IMR-90 (cell line): ENCODE measurements at regions not wholly inside any gene's neighbourhood (a gene's known extent, or its start where the extent isn't known, plus 50 kb on each side); places are given as distances from the start of the nearest gene placed in this dataset.

Experiments
- ATAC-seq: fragments of 200-7000 bp; cut with Tn5 transposase; 2 replicates; pipeline ENCODE4 v1.9.1; 2020; ENCODE audit warnings: low read depth, mild to moderate bottlenecking, moderate library complexity
- BruUV-seq: library from RNA; stranded (reverse); fragments of 400-500 nt; replicated peaks from 2 replicates; lab custom pipeline; 2021; lab: Mats Ljungman, UMichigan
- CTCF ChIA-PET: fragments of 300-600 bp; formaldehyde crosslinking; extraction: SDS; loops from one replicate; lab custom pipeline; 2021; ENCODE audit warnings: antibody characterized with exemption; lab: Yijun Ruan, JAX
- POLR2A ChIA-PET: fragments of 300-600 bp; sonication (Branson Sonifier 250); formaldehyde crosslinking; loops from one replicate; lab custom pipeline; 2022; ENCODE audit warnings: antibody characterized with exemption; ENCODE audit not compliant: unreplicated experiment; lab: Charles Lee
- DNase-seq: peaks from one replicate; pipeline ENCODE4 v3.0.0; 2013
- H2AFZ ChIP-seq: replicated peaks from 2 replicates; pipeline ENCODE3; 2013; ENCODE audit warnings: low read length, mild to moderate bottlenecking; ENCODE audit not compliant: poor library complexity
- H2AK5ac ChIP-seq: 2 replicates; pipeline ENCODE4 v1.6.1; 2013; ENCODE audit warnings: low read depth, low read length, inconsistent platforms
- H2AK9ac ChIP-seq: replicated peaks from 2 replicates; pipeline ENCODE3; 2013; ENCODE audit warnings: mild to moderate bottlenecking, low read depth, low read length, moderate library complexity; ENCODE audit not compliant: poor library complexity
- H2BK120ac ChIP-seq: 2 replicates; pipeline ENCODE4 v1.6.1; 2013; ENCODE audit warnings: low read depth, low read length, inconsistent platforms
- H2BK15ac ChIP-seq: 3 replicates; pipeline ENCODE4 v1.6.1; 2013; ENCODE audit warnings: low read depth, low read length, inconsistent platforms
- H2BK20ac ChIP-seq: 2 replicates; pipeline ENCODE4 v1.6.1; 2013; ENCODE audit warnings: low read depth, mild to moderate bottlenecking, inconsistent platforms, low read length, moderate library complexity
- H2BK5ac ChIP-seq: 2 replicates; pipeline ENCODE4 v1.6.1; 2013; ENCODE audit warnings: mild to moderate bottlenecking, low read depth, low read length, inconsistent platforms; ENCODE audit not compliant: poor library complexity, severe bottlenecking
- H3K14ac ChIP-seq: replicated peaks from 2 replicates; pipeline ENCODE4 v1.6.1; 2013; ENCODE audit warnings: low read depth, low read length, inconsistent platforms
- H3K18ac ChIP-seq: 2 replicates; pipeline ENCODE4 v1.6.1; 2013; ENCODE audit warnings: low read depth, low read length, control low read depth
- H3K23ac ChIP-seq: 2 replicates; pipeline ENCODE4 v1.6.1; 2013; ENCODE audit warnings: low read depth, low read length, inconsistent platforms
- H3K27ac ChIP-seq: 2 replicates; pipeline ENCODE4 v1.5.1; 2013; ENCODE audit warnings: mild to moderate bottlenecking, control low read depth, low read length; ENCODE audit not compliant: insufficient read depth
- H3K27me3 ChIP-seq: 2 replicates; pipeline ENCODE4 v1.6.1; 2013; ENCODE audit warnings: low read length; ENCODE audit not compliant: control insufficient read depth, insufficient read depth
- H3K36me3 ChIP-seq: 2 replicates; pipeline ENCODE4 v1.6.1; 2013; ENCODE audit warnings: low read length, mixed read lengths; ENCODE audit not compliant: control insufficient read depth, insufficient read depth
- H3K4ac ChIP-seq: 2 replicates; pipeline ENCODE4 v1.6.1; 2013; ENCODE audit warnings: low read depth, low read length, inconsistent platforms
- H3K4me1 ChIP-seq: 2 replicates; pipeline ENCODE4 v1.6.1; 2013; ENCODE audit warnings: low read length, mixed read lengths; ENCODE audit not compliant: control insufficient read depth, insufficient read depth
- H3K4me2 ChIP-seq: 2 replicates; pipeline ENCODE4 v1.6.1; 2013; ENCODE audit warnings: low read depth, mild to moderate bottlenecking, control low read depth, low read length, moderate library complexity
- H3K4me3 ChIP-seq: 2 replicates; pipeline ENCODE4 v1.5.1; 2013; ENCODE audit warnings: low read depth, mild to moderate bottlenecking, control low read depth, low read length, moderate library complexity; ENCODE audit not compliant: insufficient read depth
- H3K56ac ChIP-seq: 2 replicates; pipeline ENCODE4 v1.6.1; 2013; ENCODE audit warnings: low read length, inconsistent platforms; ENCODE audit not compliant: insufficient read depth; ENCODE audit errors: extremely low read depth
- H3K79me1 ChIP-seq, 2 experiments: 2 replicates each; pipeline ENCODE4 v1.6.1; 2013; ENCODE audit warnings: low read length in 2 of 2, inconsistent platforms in 1 of 2, low read depth in 1 of 2
- H3K9ac ChIP-seq: 2 replicates; pipeline ENCODE4 v1.6.1; 2013; ENCODE audit warnings: low read depth, low read length, control low read depth
- H3K9me1 ChIP-seq: 2 replicates; pipeline ENCODE4 v1.6.1; 2013; ENCODE audit warnings: low read length, inconsistent platforms; ENCODE audit not compliant: insufficient read depth
- H3K9me3 ChIP-seq: 2 replicates; pipeline ENCODE4 v1.6.1; 2013; ENCODE audit warnings: low read length; ENCODE audit not compliant: control insufficient read depth, insufficient read depth
- H4K20me1 ChIP-seq: 2 replicates; pipeline ENCODE4 v1.6.1; 2013; ENCODE audit warnings: low read length, inconsistent platforms; ENCODE audit not compliant: insufficient read depth
- H4K5ac ChIP-seq: 2 replicates; pipeline ENCODE4 v1.6.1; 2013; ENCODE audit warnings: mild to moderate bottlenecking, low read depth, low read length, control low read depth
- H4K8ac ChIP-seq, 2 experiments: 2 replicates each; pipeline ENCODE4 v1.6.1; 2013; ENCODE audit warnings: low read depth in 2 of 2, low read length in 2 of 2, control low read depth in 1 of 2, inconsistent platforms in 1 of 2
- H4K91ac ChIP-seq: 2 replicates; pipeline ENCODE4 v1.6.1; 2013; ENCODE audit warnings: low read depth, low read length, inconsistent platforms; ENCODE audit not compliant: insufficient read depth
- BHLHE40 ChIP-seq: fragments of 150-350 bp; IDR thresholded peaks from 2 replicates; pipeline ENCODE4 v1.6.1; 2016; ENCODE audit warnings: mild to moderate bottlenecking, low read depth, low read length
- CEBPB ChIP-seq: IDR thresholded peaks from 2 replicates; pipeline ENCODE4 v1.6.1; 2012; ENCODE audit warnings: low read depth, low read length, improper control_type of control experiment
- CHD1 ChIP-seq: IDR thresholded peaks from 2 replicates; pipeline ENCODE4 v1.6.1; 2012; ENCODE audit warnings: low read depth, low read length, improper control_type of control experiment
- CTCF ChIP-seq: conservative IDR thresholded peaks from 2 replicates; pipeline ENCODE4 v1.5.1; 2012; ENCODE audit warnings: mild to moderate bottlenecking, low read depth, low read length, improper control_type of control experiment
- ELK1 ChIP-seq: fragments of 150-350 bp; IDR thresholded peaks from 2 replicates; pipeline ENCODE4 v1.6.1; 2016; ENCODE audit warnings: low read depth, mild to moderate bottlenecking, low read length, moderate library complexity, borderline replicate concordance
- FOS ChIP-seq: fragments of 150-350 bp; IDR thresholded peaks from 2 replicates; pipeline ENCODE4 v1.6.1; 2016; ENCODE audit warnings: low read depth, low read length
- MAFK ChIP-seq: IDR thresholded peaks from 2 replicates; pipeline ENCODE4 v1.6.1; 2012; ENCODE audit warnings: low read depth, low read length, improper control_type of control experiment
- MAZ ChIP-seq: IDR thresholded peaks from 2 replicates; pipeline ENCODE4 v1.6.1; 2012; ENCODE audit warnings: low read depth, mild to moderate bottlenecking, low read length, improper control_type of control experiment, moderate library complexity, borderline replicate concordance
- MXI1 ChIP-seq: IDR thresholded peaks from 2 replicates; pipeline ENCODE4 v1.6.1; 2012; ENCODE audit warnings: low read depth, mild to moderate bottlenecking, low read length, moderate library complexity, borderline replicate concordance
- NFE2L2 ChIP-seq: fragments of 150-350 bp; IDR thresholded peaks from 2 replicates; pipeline ENCODE4 v1.6.1; 2016; ENCODE audit warnings: low read depth, mild to moderate bottlenecking, low read length
- POLR2A ChIP-seq: IDR thresholded peaks from 2 replicates; pipeline ENCODE4 v1.6.1; 2012; ENCODE audit warnings: mild to moderate bottlenecking, low read depth, low read length
- RCOR1 ChIP-seq: IDR thresholded peaks from 2 replicates; pipeline ENCODE4 v1.6.1; 2012; ENCODE audit warnings: mild to moderate bottlenecking, low read length, improper control_type of control experiment; ENCODE audit not compliant: insufficient replicate concordance
- RFX5 ChIP-seq: IDR thresholded peaks from 2 replicates; pipeline ENCODE4 v1.8.0; 2012; ENCODE audit warnings: low read depth, mild to moderate bottlenecking, low read length, moderate library complexity
- SMC3 ChIP-seq: fragments of 150-350 bp; IDR thresholded peaks from 2 replicates; pipeline ENCODE4 v1.6.1; 2016; ENCODE audit warnings: low read depth, mild to moderate bottlenecking, antibody characterized with exemption, low read length, moderate library complexity
- USF2 ChIP-seq: fragments of 150-350 bp; IDR thresholded peaks from 2 replicates; pipeline ENCODE4 v1.6.1; 2017; ENCODE audit warnings: mild to moderate bottlenecking, antibody characterized with exemption, low read length, low read depth
- WGBS, 2 experiments: methylation state at CpG; one replicate each; pipeline versions ENCODE4 v1.1.5 to v1.1.7; 2013; ENCODE audit warnings: missing lambda C conversion rate in 2 of 2; ENCODE audit not compliant: insufficient read length in 1 of 2; ENCODE audit errors: extremely low coverage in 2 of 2; 5-methylcytosine and 5-hydroxymethylcytosine counted together
- dilution Hi-C: fragments of 300-500 bp; cut with HindIII; formaldehyde crosslinking; loops from one replicate; pipeline ENCODE4 v1.14.3; 2018; ENCODE audit warnings: low sequenced_read_pairs; ENCODE audit not compliant: unreplicated experiment
- in situ Hi-C: fragments of 300-500 bp; cut with MboI; formaldehyde crosslinking; loops from 3 replicates; pipeline ENCODE4 v1.14.3; 2019; ENCODE audit warnings: low sequenced_read_pairs, inconsistent platforms, mixed read lengths
- intact Hi-C: fragments of 100-400 bp; cut with micrococcal nuclease; formaldehyde crosslinking; loops from 2 replicates; pipeline ENCODE4 v1.10.0; 2022

GRCh38 chr18:73220663-73221062 is 352.9 kb upstream of the NETO1 start:
- CTCF ChIA-PET, result no interaction called here
- H3K4me2 ChIP-seq, result no peak overlapping the region
- H3K4me1 ChIP-seq, result no peaks in the 10 kb centered on the region
- no peaks in the 10 kb centered on the region for H3K36me3 ChIP-seq
- POLR2A ChIA-PET, result no interaction called here
- no peak for TF ChIP-seq ELK1
- TF ChIP-seq RFX5, result no peak
- no peak for TF ChIP-seq USF2
- TF ChIP-seq MXI1, result no peak
- TF ChIP-seq BHLHE40, result no peak
- no peak for TF ChIP-seq MAZ
- TF ChIP-seq MAFK, result no peak
- TF ChIP-seq NFE2L2, result no peak
- no peak for TF ChIP-seq CEBPB
- no peak for TF ChIP-seq CTCF
- no peak for TF ChIP-seq FOS
- TF ChIP-seq POLR2A, result no peak
- TF ChIP-seq RCOR1, result no peak
- no peak for TF ChIP-seq SMC3
- no peak for TF ChIP-seq CHD1
- no peak overlapping the region for H3K27ac ChIP-seq
- H4K5ac ChIP-seq, result no peak overlapping the region
- H3K27me3 ChIP-seq, result no peaks in the 10 kb centered on the region
- no peak overlapping the region for H2BK5ac ChIP-seq
- in situ Hi-C loops (no loop called here), intact Hi-C loops (no loop called here), dilution Hi-C loops (no loop called here)
- no peaks in the 10 kb centered on the region for H3K79me1 ChIP-seq
- H2BK15ac ChIP-seq, result no peak overlapping the region
- H3K9ac ChIP-seq, result no peak overlapping the region
- no TSS peak for BruUV-seq
- WGBS, 2 experiments, result no CpG with 5 or more reads among the region's 5 CpGs
- H3K18ac ChIP-seq, result no peak overlapping the region
- H3K4me3 ChIP-seq, result no peak overlapping the region
- no peak overlapping the region for H3K23ac ChIP-seq
- H4K8ac ChIP-seq, result no peak overlapping the region
- DNase-seq (no peak), ATAC-seq (no peak)
- H2BK20ac ChIP-seq, result no peak overlapping the region
- no peak overlapping the region for H2AK5ac ChIP-seq
- no peaks in the 10 kb centered on the region for H4K20me1 ChIP-seq
- H2AK9ac ChIP-seq, result no peak overlapping the region
- H2AFZ ChIP-seq, result no peak overlapping the region
- no peak overlapping the region for H2BK120ac ChIP-seq
- peaks cover 27% of the 10 kb centered on the region for H3K9me3 ChIP-seq
- no peak overlapping the region for H3K4ac ChIP-seq
- H3K14ac ChIP-seq, result no peak overlapping the region
- no peak overlapping the region for H4K91ac ChIP-seq
- no peak overlapping the region for H3K56ac ChIP-seq
- H3K9me1 ChIP-seq, result no peaks in the 10 kb centered on the region
